ENCODE measurements at regions not wholly inside any gene's neighbourhood (a gene's known extent, or its start where the extent isn't known, plus 50 kb on each side); places are given as distances from the start of the nearest gene placed in this dataset.

- Histone ChIP-seq H3K9me3 (ENCODE audit: control insufficient read depth, insufficient read depth, low read depth, low read length) (no peaks in the 10 kb centered on the region), H3K36me3 (ENCODE audit: control insufficient read depth in 2 of 2, insufficient read depth in 1 of 2, low read length in 2 of 2) (no peaks in the 10 kb centered on the region), H3K4me1 (ENCODE audit: control insufficient read depth, insufficient read depth, low read length) (no peaks in the 10 kb centered on the region), H3K4me3 (ENCODE audit: low read depth, low read length) (no peak overlapping the region), H3K27ac (ENCODE audit: extremely low read depth, low read depth, low read length) (no peak overlapping the region)
- TF ChIP-seq ZNF514 (tag by site-specific recombination; IDR thresholded peaks at IDR 0.05) (no peak), ZNF223 (tag by site-specific recombination; IDR thresholded peaks at IDR 0.05) (peak; percentile 49; the same call in 1 of the 2 replicates)
- ChIA-PET POLR2A (no interaction called here), CTCF (no interaction called here)
Observed at GRCh38 chr7:1291357-1291689, 58.7 kb downstream of the UNCX start.

GRCh38 chr7:1291845-1292765, 59.4 kb downstream of the UNCX start:
- Histone ChIP-seq H3K9me3 (ENCODE audit: control insufficient read depth, insufficient read depth, low read depth, low read length) (no peaks in the 10 kb centered on the region), H3K27ac (ENCODE audit: extremely low read depth, low read depth, low read length) (no peak overlapping the region), H3K36me3 (ENCODE audit: control insufficient read depth in 2 of 2, insufficient read depth in 1 of 2, low read length in 2 of 2) (no peaks in the 10 kb centered on the region), H3K4me1 (ENCODE audit: control insufficient read depth, insufficient read depth, low read length) (no peaks in the 10 kb centered on the region), H3K4me3 (ENCODE audit: low read depth, low read length) (no peak overlapping the region)
- TF ChIP-seq ZBTB17 (tag by site-specific recombination; IDR thresholded peaks at IDR 0.05), result 0 out of 2 replicates have a peak, but pooled peaks have one; percentile 18
- no peak for TF ChIP-seq ZBTB7A (tag by site-specific recombination; IDR thresholded peaks at IDR 0.05; ENCODE audit: low read depth)
- peak; percentile 81; the same call in 1 of the 2 replicates for TF ChIP-seq ZNF23 (tag by site-specific recombination; IDR thresholded peaks at IDR 0.05; ENCODE audit: borderline replicate concordance)
- TF ChIP-seq SCRT1 (tag by site-specific recombination; IDR thresholded peaks at IDR 0.05; ENCODE audit: borderline replicate concordance), result no peak
- TF ChIP-seq ZNF140 (tag by site-specific recombination; IDR thresholded peaks at IDR 0.05), result no peak
- no peak for TF ChIP-seq ZNF302 (tag by site-specific recombination; IDR thresholded peaks at IDR 0.05; ENCODE audit: low read depth)
- ChIA-PET CTCF (no interaction called here), POLR2A (no interaction called here)

- no peak overlapping the region for H3K4me3 ChIP-seq (ENCODE audit: low read depth, low read length)
- H3K4me1 ChIP-seq (ENCODE audit: control insufficient read depth, insufficient read depth, low read length), result no peaks in the 10 kb centered on the region
- ChIA-PET CTCF (interaction anchor here (0.6 kb wide), 1 partner anchor 100 kb away, joined by 3 read pairs; no protein-coding TSS in a partner anchor), POLR2A (no interaction called here)
- TF ChIP-seq ZNF48 (tag by site-specific recombination; IDR thresholded peaks at IDR 0.05), result no peak
- TF ChIP-seq ZNF302 (tag by site-specific recombination; IDR thresholded peaks at IDR 0.05; ENCODE audit: low read depth), result no peak
- no peak for TF ChIP-seq ZNF660 (tag by site-specific recombination; IDR thresholded peaks at IDR 0.05)
- TF ChIP-seq ZNF580 (tag by site-specific recombination; IDR thresholded peaks at IDR 0.05), result no peak
- no peak for TF ChIP-seq ZNF423 (tag by site-specific recombination; IDR thresholded peaks at IDR 0.05)
- no peaks in the 10 kb centered on the region for H3K36me3 ChIP-seq (ENCODE audit: control insufficient read depth in 2 of 2, insufficient read depth in 1 of 2, low read length in 2 of 2)
- H3K9me3 ChIP-seq (ENCODE audit: control insufficient read depth, insufficient read depth, low read depth, low read length), result no peaks in the 10 kb centered on the region
- no peak overlapping the region for H3K27ac ChIP-seq (ENCODE audit: extremely low read depth, low read depth, low read length)
Observed at GRCh38 chr7:1292972-1293830, 60.5 kb downstream of the UNCX start.

GRCh38 chr7:1293950-1294411, 61.3 kb downstream of the UNCX start:
- Histone ChIP-seq H3K27ac (ENCODE audit: extremely low read depth, low read depth, low read length) (no peak overlapping the region), H3K4me1 (ENCODE audit: control insufficient read depth, insufficient read depth, low read length) (no peaks in the 10 kb centered on the region), H3K9me3 (ENCODE audit: control insufficient read depth, insufficient read depth, low read depth, low read length) (no peaks in the 10 kb centered on the region), H3K4me3 (ENCODE audit: low read depth, low read length) (no peak overlapping the region), H3K36me3 (ENCODE audit: control insufficient read depth in 2 of 2, insufficient read depth in 1 of 2, low read length in 2 of 2) (no peaks in the 10 kb centered on the region)
- POLR2A ChIA-PET, result no interaction called here
- CTCF ChIA-PET, result interaction anchor here (0.6 kb wide), 1 partner anchor 100 kb away, joined by 3 read pairs; no protein-coding TSS in a partner anchor
- no peak for TF ChIP-seq BCL11B (tag by site-specific recombination; IDR thresholded peaks at IDR 0.05; ENCODE audit: low read depth)
- TF ChIP-seq ZNF624 (tag by site-specific recombination; IDR thresholded peaks at IDR 0.05), result no peak
- TF ChIP-seq ZNF510 (tag by site-specific recombination; IDR thresholded peaks at IDR 0.05; ENCODE audit: insufficient replicate concordance), result no peak
- no peak for TF ChIP-seq ZNF302 (tag by site-specific recombination; IDR thresholded peaks at IDR 0.05; ENCODE audit: low read depth)
- no peak for TF ChIP-seq ZNF221 (tag by site-specific recombination; IDR thresholded peaks at IDR 0.05; ENCODE audit: borderline replicate concordance)
- TF ChIP-seq ZNF473 (tag by site-specific recombination; IDR thresholded peaks at IDR 0.05), result no peak
- TF ChIP-seq ZNF585B (tag by site-specific recombination; IDR thresholded peaks at IDR 0.05), result no peak
- TF ChIP-seq ZNF223 (tag by site-specific recombination; IDR thresholded peaks at IDR 0.05), result no peak
- TF ChIP-seq ZNF354C (tag by site-specific recombination; IDR thresholded peaks at IDR 0.05; ENCODE audit: borderline replicate concordance, low read depth), result no peak
- no peak for TF ChIP-seq ZNF544 (tag by site-specific recombination; IDR thresholded peaks at IDR 0.05)
- TF ChIP-seq ZBTB8A (tag by site-specific recombination; IDR thresholded peaks at IDR 0.05), result no peak
- no peak for TF ChIP-seq ZNF341 (tag by site-specific recombination; IDR thresholded peaks at IDR 0.05; ENCODE audit: low read depth)
- TF ChIP-seq ZFP69B (tag by site-specific recombination; IDR thresholded peaks at IDR 0.05), result no peak
- no peak for TF ChIP-seq ZNF18 (tag by site-specific recombination; IDR thresholded peaks at IDR 0.05)
- TF ChIP-seq ZFP41 (tag by site-specific recombination; IDR thresholded peaks at IDR 0.05; ENCODE audit: borderline replicate concordance), result no peak

Measured in HEK293 (cell line).